IMR-90 (cell line): ENCODE measurements at regions not wholly inside any gene's neighbourhood (a gene's known extent, or its start where the extent isn't known, plus 50 kb on each side); places are given as distances from the start of the nearest gene placed in this dataset.

ENCODE experiments used
- ATAC-seq: fragments of 200-7000 bp; cut with Tn5 transposase; 2 replicates; pipeline ENCODE4 v1.9.1; 2020; ENCODE audit warnings: low read depth, mild to moderate bottlenecking, moderate library complexity
- BruUV-seq: library from RNA; stranded (reverse); fragments of 400-500 nt; replicated peaks from 2 replicates; lab custom pipeline; 2021; lab: Mats Ljungman, UMichigan
- CTCF ChIA-PET: fragments of 300-600 bp; formaldehyde crosslinking; extraction: SDS; loops from one replicate; lab custom pipeline; 2021; ENCODE audit warnings: antibody characterized with exemption; lab: Yijun Ruan, JAX
- POLR2A ChIA-PET: fragments of 300-600 bp; sonication (Branson Sonifier 250); formaldehyde crosslinking; loops from one replicate; lab custom pipeline; 2022; ENCODE audit warnings: antibody characterized with exemption; ENCODE audit not compliant: unreplicated experiment; lab: Charles Lee
- DNase-seq: peaks from one replicate; pipeline ENCODE4 v3.0.0; 2013
- H2AFZ ChIP-seq: replicated peaks from 2 replicates; pipeline ENCODE3; 2013; ENCODE audit warnings: low read length, mild to moderate bottlenecking; ENCODE audit not compliant: poor library complexity
- H2AK5ac ChIP-seq: 2 replicates; pipeline ENCODE4 v1.6.1; 2013; ENCODE audit warnings: low read depth, low read length, inconsistent platforms
- H2AK9ac ChIP-seq: replicated peaks from 2 replicates; pipeline ENCODE3; 2013; ENCODE audit warnings: mild to moderate bottlenecking, low read depth, low read length, moderate library complexity; ENCODE audit not compliant: poor library complexity
- H2BK120ac ChIP-seq: 2 replicates; pipeline ENCODE4 v1.6.1; 2013; ENCODE audit warnings: low read depth, low read length, inconsistent platforms
- H2BK15ac ChIP-seq: 3 replicates; pipeline ENCODE4 v1.6.1; 2013; ENCODE audit warnings: low read depth, low read length, inconsistent platforms
- H2BK20ac ChIP-seq: 2 replicates; pipeline ENCODE4 v1.6.1; 2013; ENCODE audit warnings: low read depth, mild to moderate bottlenecking, inconsistent platforms, low read length, moderate library complexity
- H2BK5ac ChIP-seq: 2 replicates; pipeline ENCODE4 v1.6.1; 2013; ENCODE audit warnings: mild to moderate bottlenecking, low read depth, low read length, inconsistent platforms; ENCODE audit not compliant: poor library complexity, severe bottlenecking
- H3K14ac ChIP-seq: replicated peaks from 2 replicates; pipeline ENCODE4 v1.6.1; 2013; ENCODE audit warnings: low read depth, low read length, inconsistent platforms
- H3K18ac ChIP-seq: 2 replicates; pipeline ENCODE4 v1.6.1; 2013; ENCODE audit warnings: low read depth, low read length, control low read depth
- H3K23ac ChIP-seq: 2 replicates; pipeline ENCODE4 v1.6.1; 2013; ENCODE audit warnings: low read depth, low read length, inconsistent platforms
- H3K27ac ChIP-seq: 2 replicates; pipeline ENCODE4 v1.5.1; 2013; ENCODE audit warnings: mild to moderate bottlenecking, control low read depth, low read length; ENCODE audit not compliant: insufficient read depth
- H3K27me3 ChIP-seq: 2 replicates; pipeline ENCODE4 v1.6.1; 2013; ENCODE audit warnings: low read length; ENCODE audit not compliant: control insufficient read depth, insufficient read depth
- H3K36me3 ChIP-seq: 2 replicates; pipeline ENCODE4 v1.6.1; 2013; ENCODE audit warnings: low read length, mixed read lengths; ENCODE audit not compliant: control insufficient read depth, insufficient read depth
- H3K4ac ChIP-seq: 2 replicates; pipeline ENCODE4 v1.6.1; 2013; ENCODE audit warnings: low read depth, low read length, inconsistent platforms
- H3K4me1 ChIP-seq: 2 replicates; pipeline ENCODE4 v1.6.1; 2013; ENCODE audit warnings: low read length, mixed read lengths; ENCODE audit not compliant: control insufficient read depth, insufficient read depth
- H3K4me2 ChIP-seq: 2 replicates; pipeline ENCODE4 v1.6.1; 2013; ENCODE audit warnings: low read depth, mild to moderate bottlenecking, control low read depth, low read length, moderate library complexity
- H3K4me3 ChIP-seq: 2 replicates; pipeline ENCODE4 v1.5.1; 2013; ENCODE audit warnings: low read depth, mild to moderate bottlenecking, control low read depth, low read length, moderate library complexity; ENCODE audit not compliant: insufficient read depth
- H3K56ac ChIP-seq: 2 replicates; pipeline ENCODE4 v1.6.1; 2013; ENCODE audit warnings: low read length, inconsistent platforms; ENCODE audit not compliant: insufficient read depth; ENCODE audit errors: extremely low read depth
- H3K79me1 ChIP-seq, 2 experiments: 2 replicates each; pipeline ENCODE4 v1.6.1; 2013; ENCODE audit warnings: low read length in 2 of 2, inconsistent platforms in 1 of 2, low read depth in 1 of 2
- H3K9ac ChIP-seq: 2 replicates; pipeline ENCODE4 v1.6.1; 2013; ENCODE audit warnings: low read depth, low read length, control low read depth
- H3K9me1 ChIP-seq: 2 replicates; pipeline ENCODE4 v1.6.1; 2013; ENCODE audit warnings: low read length, inconsistent platforms; ENCODE audit not compliant: insufficient read depth
- H3K9me3 ChIP-seq: 2 replicates; pipeline ENCODE4 v1.6.1; 2013; ENCODE audit warnings: low read length; ENCODE audit not compliant: control insufficient read depth, insufficient read depth
- H4K20me1 ChIP-seq: 2 replicates; pipeline ENCODE4 v1.6.1; 2013; ENCODE audit warnings: low read length, inconsistent platforms; ENCODE audit not compliant: insufficient read depth
- H4K5ac ChIP-seq: 2 replicates; pipeline ENCODE4 v1.6.1; 2013; ENCODE audit warnings: mild to moderate bottlenecking, low read depth, low read length, control low read depth
- H4K8ac ChIP-seq, 2 experiments: 2 replicates each; pipeline ENCODE4 v1.6.1; 2013; ENCODE audit warnings: low read depth in 2 of 2, low read length in 2 of 2, control low read depth in 1 of 2, inconsistent platforms in 1 of 2
- H4K91ac ChIP-seq: 2 replicates; pipeline ENCODE4 v1.6.1; 2013; ENCODE audit warnings: low read depth, low read length, inconsistent platforms; ENCODE audit not compliant: insufficient read depth
- BHLHE40 ChIP-seq: fragments of 150-350 bp; IDR thresholded peaks from 2 replicates; pipeline ENCODE4 v1.6.1; 2016; ENCODE audit warnings: mild to moderate bottlenecking, low read depth, low read length
- MAZ ChIP-seq: IDR thresholded peaks from 2 replicates; pipeline ENCODE4 v1.6.1; 2012; ENCODE audit warnings: low read depth, mild to moderate bottlenecking, low read length, improper control_type of control experiment, moderate library complexity, borderline replicate concordance
- RCOR1 ChIP-seq: IDR thresholded peaks from 2 replicates; pipeline ENCODE4 v1.6.1; 2012; ENCODE audit warnings: mild to moderate bottlenecking, low read length, improper control_type of control experiment; ENCODE audit not compliant: insufficient replicate concordance
- WGBS, 2 experiments: methylation state at CpG; one replicate each; pipeline versions ENCODE4 v1.1.5 to v1.1.7; 2013; ENCODE audit warnings: missing lambda C conversion rate in 2 of 2; ENCODE audit not compliant: insufficient read length in 1 of 2; ENCODE audit errors: extremely low coverage in 2 of 2; 5-methylcytosine and 5-hydroxymethylcytosine counted together
- dilution Hi-C: fragments of 300-500 bp; cut with HindIII; formaldehyde crosslinking; loops from one replicate; pipeline ENCODE4 v1.14.3; 2018; ENCODE audit warnings: low sequenced_read_pairs; ENCODE audit not compliant: unreplicated experiment
- in situ Hi-C: fragments of 300-500 bp; cut with MboI; formaldehyde crosslinking; loops from 3 replicates; pipeline ENCODE4 v1.14.3; 2019; ENCODE audit warnings: low sequenced_read_pairs, inconsistent platforms, mixed read lengths
- intact Hi-C: fragments of 100-400 bp; cut with micrococcal nuclease; formaldehyde crosslinking; loops from 2 replicates; pipeline ENCODE4 v1.10.0; 2022

GRCh38 chr3:106268696-106269095 lies 399.9 kb upstream of the CBLB start:
- no peak for TF ChIP-seq BHLHE40
- no peak for TF ChIP-seq MAZ
- TF ChIP-seq RCOR1 = no peak
- WGBS, 2 experiments = no CpG with 5 or more reads among the region's 4 CpGs
- no peaks in the 10 kb centered on the region for H3K9me3 ChIP-seq

More at GRCh38 chr3:106268696-106269095, 399.9 kb upstream of the CBLB start:
- ATAC-seq (no peak), DNase-seq (no peak)
- Histone ChIP-seq H2BK120ac (no peak overlapping the region), H2AFZ (no peak overlapping the region), H3K56ac (no peak overlapping the region), H3K27ac (no peak overlapping the region), H4K20me1 (no peaks in the 10 kb centered on the region), H3K14ac (no peak overlapping the region), H3K18ac (no peak overlapping the region), H2BK20ac (no peak overlapping the region), H3K4me2 (no peak overlapping the region), H3K27me3 (no peaks in the 10 kb centered on the region), H4K8ac (no peak overlapping the region), H2BK15ac (no peak overlapping the region), H2AK9ac (no peak overlapping the region), H4K5ac (no peak overlapping the region), H4K91ac (no peak overlapping the region), H3K9me1 (no peaks in the 10 kb centered on the region), H3K4ac (no peak overlapping the region), H2AK5ac (no peak overlapping the region), H3K79me1 (no peaks in the 10 kb centered on the region), H3K9ac (no peak overlapping the region), H3K36me3 (no peaks in the 10 kb centered on the region), H3K4me1 (no peaks in the 10 kb centered on the region), H3K4me3 (no peak overlapping the region), H2BK5ac (no peak overlapping the region), H3K23ac (no peak overlapping the region)
- POLR2A ChIA-PET = no interaction called here
- CTCF ChIA-PET = no interaction called here
- intact Hi-C loops (no loop called here), dilution Hi-C loops (no loop called here), in situ Hi-C loops (no loop called here)
- BruUV-seq = no TSS peak
